HepG2 (cell line): ENCODE measurements at regions not wholly inside any gene's neighbourhood (a gene's known extent, or its start where the extent isn't known, plus 50 kb on each side); places are given as distances from the start of the nearest gene placed in this dataset.

Source experiments
- ATAC-seq: fragments of 200-7000 bp; cut with Tn5 transposase; 3 replicates; pipeline ENCODE4 v1.9.1; 2020; ENCODE audit warnings: mild to moderate bottlenecking, moderate library complexity
- BruUV-seq: library from RNA; stranded (reverse); fragments of 400-500 nt; replicated peaks from 2 replicates; lab custom pipeline; 2021; lab: Mats Ljungman, UMichigan
- CTCF ChIA-PET: fragments of 300-600 bp; formaldehyde crosslinking; extraction: SDS; loops from one replicate; lab custom pipeline; 2021; ENCODE audit warnings: low total read pairs, inconsistent platforms, low intra/inter-chr PET ratio; lab: Yijun Ruan, JAX
- POLR2A ChIA-PET: fragments of 350-600 bp; sonication (Branson Sonifier 250); formaldehyde crosslinking; loops from one replicate; lab custom pipeline; 2020; ENCODE audit warnings: antibody characterized with exemption, inconsistent platforms; lab: Yijun Ruan, JAX
- DNase-seq: peaks from one replicate; pipeline ENCODE4 v3.0.0-alpha.2; 2015; ENCODE audit warnings: low spot score
- FAIRE-seq: peaks from 3 replicates; lab custom pipeline; 2011; peaks lifted over from hg19 to GRCh38; lab: Jason Lieb, UNC
- H2AFZ ChIP-seq: one replicate; pipeline ENCODE4 v1.6.1; 2011; ENCODE audit warnings: low read length, inconsistent platforms
- H3K27ac ChIP-seq: fragments of 300-600 bp; 3 replicates; pipeline ENCODE4 v1.8.0; 2011; ENCODE audit warnings: mixed run types, mild to moderate bottlenecking, mixed read lengths, low read length, inconsistent platforms; ENCODE audit not compliant: insufficient read depth; ENCODE audit errors: extremely low read length
- H3K27me3 ChIP-seq, 2 experiments: fragments of 200-600 bp in 1 of 2; 2 replicates in 1 of 2; 3 replicates in 1 of 2; pipeline versions ENCODE4 v1.6.0 to v1.8.0; 2011; ENCODE audit warnings: low read length in 2 of 2, mild to moderate bottlenecking in 2 of 2, moderate library complexity in 2 of 2, inconsistent platforms in 1 of 2; ENCODE audit not compliant: insufficient read depth in 2 of 2, control insufficient read depth in 1 of 2
- H3K36me3 ChIP-seq, 2 experiments: fragments of 200-600 bp in 1 of 2; replicated peaks in 1 of 2; 2 replicates in 1 of 2; 3 replicates in 1 of 2; pipeline versions ENCODE4 v1.5.1 to v1.8.0; 2011; ENCODE audit warnings: low read length in 2 of 2, inconsistent platforms in 1 of 2; ENCODE audit not compliant: insufficient read depth in 2 of 2, control insufficient read depth in 1 of 2
- H3K4me1 ChIP-seq: 2 replicates; pipeline ENCODE4 v1.5.1; 2012; ENCODE audit warnings: low read length, inconsistent platforms; ENCODE audit not compliant: insufficient read depth
- H3K4me2 ChIP-seq: 2 replicates; pipeline ENCODE4 v1.6.0; 2011; ENCODE audit warnings: low read depth, low read length, inconsistent platforms
- H3K4me3 ChIP-seq, 3 experiments: fragments of 200-600 bp in 1 of 3; sonication (generic), shearing (Covaris generic) in 1 of 3; replicated peaks in 1 of 3; 2 replicates each; pipeline ENCODE4 v1.5.1; 2011 to 2016; ENCODE audit warnings: low read length in 3 of 3, inconsistent platforms in 2 of 3, low read depth in 2 of 3, mild to moderate bottlenecking in 2 of 3, control low read depth in 1 of 3, mixed read lengths in 1 of 3; ENCODE audit not compliant: insufficient read depth in 1 of 3
- H3K79me2 ChIP-seq: one replicate; pipeline ENCODE4 v1.6.1; 2011; ENCODE audit warnings: low read length, inconsistent platforms; ENCODE audit not compliant: insufficient read depth
- H3K9ac ChIP-seq: 2 replicates; pipeline ENCODE4 v1.6.0; 2011; ENCODE audit warnings: mild to moderate bottlenecking, low read depth, low read length, inconsistent platforms; ENCODE audit not compliant: insufficient read depth
- H3K9me3 ChIP-seq: 2 replicates; pipeline ENCODE4 v1.5.1; 2012; ENCODE audit warnings: mild to moderate bottlenecking, low read length
- H4K20me1 ChIP-seq: 2 replicates; pipeline ENCODE4 v1.6.0; 2011; ENCODE audit warnings: inconsistent platforms, mild to moderate bottlenecking, low read length, moderate library complexity; ENCODE audit not compliant: insufficient read depth
- DPF2 ChIP-seq: sonication (generic); formaldehyde crosslinking; IDR thresholded peaks from 2 replicates; pipeline ENCODE4 v1.4.0; 2020; ENCODE audit warnings: mild to moderate bottlenecking, low read depth, missing genetic modification reagents, borderline replicate concordance
- GATA4 ChIP-seq: sonication (generic); IDR thresholded peaks from 2 replicates; pipeline ENCODE4 v1.6.1; 2016; ENCODE audit warnings: antibody characterized with exemption, low read depth, borderline replicate concordance
- HMGA1 ChIP-seq: sonication (generic); formaldehyde crosslinking; conservative IDR thresholded peaks from 2 replicates; pipeline ENCODE4 v1.4.0; 2020; ENCODE audit warnings: missing genetic modification reagents
- ISX ChIP-seq: sonication (generic); formaldehyde crosslinking; conservative IDR thresholded peaks from 2 replicates; pipeline ENCODE4 v1.5.0; 2020; ENCODE audit warnings: missing genetic modification reagents
- MTA1 ChIP-seq: sonication (generic); formaldehyde crosslinking; IDR thresholded peaks from 2 replicates; pipeline ENCODE4 v1.4.0; 2020; ENCODE audit warnings: missing genetic modification reagents, mild to moderate bottlenecking, borderline replicate concordance
- POLR2A ChIP-seq, 2 experiments: IDR thresholded peaks; 2 replicates each; pipeline ENCODE4 v1.6.1; 2011; ENCODE audit warnings: low read depth in 2 of 2, low read length in 2 of 2, mild to moderate bottlenecking in 1 of 2, moderate library complexity in 1 of 2; ENCODE audit not compliant: insufficient read depth in 1 of 2
- RORA ChIP-seq: sonication (generic); formaldehyde crosslinking; IDR thresholded peaks from 2 replicates; pipeline ENCODE4 v1.5.0; 2020; ENCODE audit warnings: mild to moderate bottlenecking, missing genetic modification reagents, moderate library complexity
- RXRA ChIP-seq: sonication (generic); formaldehyde crosslinking; IDR thresholded peaks from 2 replicates; pipeline ENCODE4 v1.5.1; 2020; ENCODE audit warnings: missing genetic modification reagents
- SOX6 ChIP-seq, 2 experiments: fragments of 450-650 bp in 1 of 2; sonication (generic) in 1 of 2; formaldehyde crosslinking in 1 of 2; IDR thresholded peaks; 2 replicates each; pipeline versions ENCODE4 v1.4.0 to v1.6.1; 2017 to 2020; ENCODE audit warnings: antibody characterized with exemption in 1 of 2, mild to moderate bottlenecking in 1 of 2, missing genetic modification reagents in 1 of 2
- TBX3 ChIP-seq: fragments of 450-650 bp; IDR thresholded peaks from 2 replicates; pipeline ENCODE4 v1.6.1; 2017; ENCODE audit warnings: antibody characterized with exemption, mild to moderate bottlenecking, inconsistent platforms, borderline replicate concordance
- TRIM24 ChIP-seq: sonication (generic); formaldehyde crosslinking; IDR thresholded peaks from 2 replicates; pipeline ENCODE4 v1.8.0; 2022; ENCODE audit warnings: mild to moderate bottlenecking, missing genetic modification reagents
- YEATS4 ChIP-seq: sonication (generic); formaldehyde crosslinking; IDR thresholded peaks from 2 replicates; pipeline ENCODE4 v1.4.0; 2020; ENCODE audit warnings: missing genetic modification reagents, borderline replicate concordance
- ZFP62 ChIP-seq: sonication (generic); formaldehyde crosslinking; IDR thresholded peaks from 2 replicates; pipeline ENCODE4 v1.4.0; 2020; ENCODE audit warnings: missing genetic modification reagents
- ZFYVE20 ChIP-seq: sonication (generic); formaldehyde crosslinking; IDR thresholded peaks from 2 replicates; pipeline ENCODE4 v1.8.0; 2023; ENCODE audit warnings: low read depth, mild to moderate bottlenecking, moderate library complexity, missing genetic modification reagents, borderline replicate concordance
- WGBS: methylation state at CpG from one replicate; pipeline ENCODE4 v1.1.6; 2017; ENCODE audit warnings: low lambda C conversion rate; 5-methylcytosine and 5-hydroxymethylcytosine counted together
- in situ Hi-C: cut with HindIII; loops from 2 replicates; pipeline ENCODE4 v1.10.0; 2017; ENCODE audit warnings: low pct_unique_long_range_greater_than_20kb; ENCODE audit not compliant: extremely low pct_ligation_motif_present
- intact Hi-C: fragments of 100-400 bp; cut with micrococcal nuclease; formaldehyde crosslinking; loops from one replicate; pipeline ENCODE4 v1.10.0; 2022; ENCODE audit not compliant: unreplicated experiment
- TF ChIP-seq, protein P1 (sequence below): IDR thresholded peaks from 2 replicates; pipeline ENCODE4 v1.6.1; 2012; ENCODE audit warnings: low read depth, low read length, improper control_type of control experiment
- TF ChIP-seq, protein P2 (sequence below): sonication (generic); formaldehyde crosslinking; IDR thresholded peaks from 2 replicates; pipeline ENCODE4 v1.5.1; 2020; ENCODE audit warnings: missing genetic modification reagents, mild to moderate bottlenecking, borderline replicate concordance

DNA sequence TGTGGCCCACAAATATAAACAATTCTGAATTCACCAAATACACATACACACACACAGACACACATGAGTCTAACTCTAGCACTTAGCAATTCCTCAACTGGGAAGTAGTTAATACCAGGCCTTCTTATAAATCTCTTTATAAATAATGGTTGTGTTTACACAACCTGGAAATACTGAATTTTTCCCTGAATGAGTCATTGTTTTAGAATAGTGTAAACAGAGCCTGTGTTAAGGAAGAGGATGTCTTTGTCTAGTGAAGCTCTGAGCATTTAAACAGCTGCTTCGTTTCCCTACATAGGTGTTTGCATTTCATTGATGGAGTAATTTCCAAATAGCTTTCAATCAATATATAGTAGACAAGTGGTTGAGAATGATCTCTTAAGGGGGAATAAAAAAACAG, 218.8 kb downstream of the BTG1 start (continued):
- TF ChIP-seq RORA (CRISPR knock-in tag) (no peak), MTA1 (CRISPR knock-in tag) (no peak), SOX6 (IDR thresholded peaks at IDR 0.05) (no peak), SOX6 (CRISPR knock-in tag; IDR thresholded peaks at IDR 0.05) (no peak; the same call in 1 of the 2 replicates), RXRA (no peak), ISX (no peak)

DNA sequence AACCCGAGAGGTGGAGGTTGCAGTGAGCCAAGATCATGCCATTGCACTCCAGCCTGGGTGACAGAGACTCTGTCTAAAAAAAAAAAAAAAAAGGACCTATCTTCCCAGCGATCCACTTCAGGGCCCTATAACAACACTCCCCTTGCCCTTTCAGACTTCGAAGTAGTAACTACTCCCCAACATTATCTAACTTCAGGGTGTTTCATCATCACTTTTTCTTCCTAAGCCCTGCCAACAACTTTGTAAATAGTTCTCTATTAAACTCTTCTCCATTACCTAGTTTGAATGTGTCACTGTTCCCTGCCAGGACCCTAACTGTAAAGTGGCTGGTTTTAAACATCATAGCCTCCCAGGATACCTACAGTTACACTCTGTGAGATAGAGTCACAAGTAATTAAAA, 220.8 kb downstream of the BTG1 start:
- no peaks in the 10 kb centered on the region for H3K36me3 ChIP-seq
- DNase-seq, result no peak
- ChIA-PET POLR2A (no interaction called here), CTCF (no interaction called here)
- no peak for ATAC-seq
- H3K9me3 ChIP-seq, result no peaks in the 10 kb centered on the region
- no peaks in the 10 kb centered on the region for H4K20me1 ChIP-seq
- H3K9ac ChIP-seq, result no peak overlapping the region
- intact Hi-C loops (no loop called here), in situ Hi-C loops (no loop called here)
- FAIRE-seq, result no peak
- H3K4me1 ChIP-seq, result no peaks in the 10 kb centered on the region
- BruUV-seq, result no TSS peak
- TF ChIP-seq POLR2A (IDR thresholded peaks at IDR 0.05; ENCODE audit: insufficient read depth in 1 of 2, low read depth in 2 of 2, low read length in 2 of 2) (no peak), ZFYVE20 (no peak), DPF2 (CRISPR knock-in tag) (no peak), GATA4 (no peak), HMGA1 (CRISPR knock-in tag) (no peak), ZFP62 (no peak), TBX3 (no peak), YEATS4 (CRISPR knock-in tag) (no peak), TRIM24 (no peak)
- TF ChIP-seq, protein P1, sequence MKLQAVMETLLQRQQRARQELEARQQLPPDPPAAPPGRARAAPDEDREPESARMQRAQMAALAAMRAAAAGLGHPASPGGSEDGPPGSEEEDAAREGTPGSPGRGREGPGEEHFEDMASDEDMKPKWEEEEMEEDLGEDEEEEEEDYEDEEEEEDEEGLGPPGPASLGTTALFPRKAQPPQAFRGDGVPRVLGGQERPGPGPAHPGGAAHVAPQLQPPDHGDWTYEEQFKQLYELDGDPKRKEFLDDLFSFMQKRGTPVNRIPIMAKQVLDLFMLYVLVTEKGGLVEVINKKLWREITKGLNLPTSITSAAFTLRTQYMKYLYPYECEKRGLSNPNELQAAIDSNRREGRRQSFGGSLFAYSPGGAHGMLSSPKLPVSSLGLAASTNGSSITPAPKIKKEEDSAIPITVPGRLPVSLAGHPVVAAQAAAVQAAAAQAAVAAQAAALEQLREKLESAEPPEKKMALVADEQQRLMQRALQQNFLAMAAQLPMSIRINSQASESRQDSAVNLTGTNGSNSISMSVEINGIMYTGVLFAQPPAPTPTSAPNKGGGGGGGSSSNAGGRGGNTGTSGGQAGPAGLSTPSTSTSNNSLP, result no peak
- TF ChIP-seq, protein P2, sequence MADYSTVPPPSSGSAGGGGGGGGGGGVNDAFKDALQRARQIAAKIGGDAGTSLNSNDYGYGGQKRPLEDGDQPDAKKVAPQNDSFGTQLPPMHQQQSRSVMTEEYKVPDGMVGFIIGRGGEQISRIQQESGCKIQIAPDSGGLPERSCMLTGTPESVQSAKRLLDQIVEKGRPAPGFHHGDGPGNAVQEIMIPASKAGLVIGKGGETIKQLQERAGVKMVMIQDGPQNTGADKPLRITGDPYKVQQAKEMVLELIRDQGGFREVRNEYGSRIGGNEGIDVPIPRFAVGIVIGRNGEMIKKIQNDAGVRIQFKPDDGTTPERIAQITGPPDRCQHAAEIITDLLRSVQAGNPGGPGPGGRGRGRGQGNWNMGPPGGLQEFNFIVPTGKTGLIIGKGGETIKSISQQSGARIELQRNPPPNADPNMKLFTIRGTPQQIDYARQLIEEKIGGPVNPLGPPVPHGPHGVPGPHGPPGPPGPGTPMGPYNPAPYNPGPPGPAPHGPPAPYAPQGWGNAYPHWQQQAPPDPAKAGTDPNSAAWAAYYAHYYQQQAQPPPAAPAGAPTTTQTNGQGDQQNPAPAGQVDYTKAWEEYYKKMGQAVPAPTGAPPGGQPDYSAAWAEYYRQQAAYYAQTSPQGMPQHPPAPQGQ (CRISPR knock-in tag), result no peak
- H3K27ac ChIP-seq, result no peak overlapping the region
- no peaks in the 10 kb centered on the region for H3K79me2 ChIP-seq
- WGBS, result 32% methylated on average over 3 of the region's 3 CpGs
- no peak overlapping the region for H3K4me2 ChIP-seq
- H3K4me3 ChIP-seq, result no peak overlapping the region
- H3K27me3 ChIP-seq, result no peaks in the 10 kb centered on the region
- H2AFZ ChIP-seq, result no peak overlapping the region
